Brain microvascular endothelial cell (primary cell): ENCODE measurements at regions not wholly inside any gene's neighbourhood (a gene's known extent, or its start where the extent isn't known, plus 50 kb on each side); places are given as distances from the start of the nearest gene placed in this dataset.
A peak's percentile ranks its signal among the peaks of the same experiment; 100 is the strongest.

Source experiments
- DNase-seq: peaks from one replicate; pipeline ENCODE4 v3.0.0-alpha.2; 2020
- H3K27ac ChIP-seq: fragments of 250-450 bp; sonication (Bioruptor Pico); 2 replicates; pipeline ENCODE4 v1.5.1; 2020; ENCODE audit warnings: mild to moderate bottlenecking, moderate library complexity
- H3K27me3 ChIP-seq: fragments of 250-450 bp; sonication (Bioruptor Pico); replicated peaks from 2 replicates; pipeline ENCODE4 v1.5.1; 2020; ENCODE audit warnings: mild to moderate bottlenecking
- H3K36me3 ChIP-seq: fragments of 250-450 bp; sonication (Bioruptor Pico); replicated peaks from 2 replicates; pipeline ENCODE4 v1.5.1; 2020; ENCODE audit warnings: mild to moderate bottlenecking
- H3K4me3 ChIP-seq: 2 replicates; pipeline ENCODE4 v1.5.1; 2011; ENCODE audit warnings: low read depth, mild to moderate bottlenecking, control low read depth, low read length, moderate library complexity
- in situ Hi-C: cut with HindIII; loops from 2 replicates; pipeline ENCODE4 v1.10.0; 2017; ENCODE audit warnings: low sequenced_read_pairs, low pct_ligation_motif_present
- TF ChIP-seq, protein P1 (sequence below): IDR thresholded peaks from 2 replicates; pipeline ENCODE4 v1.5.1; 2011; ENCODE audit warnings: low read depth, mild to moderate bottlenecking, moderate library complexity, low read length, control low read depth, inconsistent platforms; ENCODE audit errors: missing control alignments

DNA sequence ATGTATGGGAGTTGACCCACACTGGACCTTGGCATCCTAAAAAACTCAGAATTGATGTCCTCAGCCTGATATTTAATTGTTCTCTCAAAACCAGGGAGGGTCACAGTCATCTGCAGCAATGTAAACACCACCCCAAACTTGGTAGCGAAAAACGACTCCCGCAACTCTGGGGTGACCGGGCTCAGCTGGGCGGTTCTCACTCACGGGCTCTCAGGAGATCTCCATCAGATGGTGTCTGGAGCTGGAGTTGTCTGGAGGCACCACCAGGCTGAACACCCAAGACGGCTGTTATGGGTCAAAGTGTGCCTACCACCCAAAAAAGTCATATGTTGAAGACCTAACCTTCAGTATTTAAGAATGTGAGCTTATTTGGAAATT is 50.9 kb upstream of the NXT1 start:
- TF ChIP-seq, protein P1, sequence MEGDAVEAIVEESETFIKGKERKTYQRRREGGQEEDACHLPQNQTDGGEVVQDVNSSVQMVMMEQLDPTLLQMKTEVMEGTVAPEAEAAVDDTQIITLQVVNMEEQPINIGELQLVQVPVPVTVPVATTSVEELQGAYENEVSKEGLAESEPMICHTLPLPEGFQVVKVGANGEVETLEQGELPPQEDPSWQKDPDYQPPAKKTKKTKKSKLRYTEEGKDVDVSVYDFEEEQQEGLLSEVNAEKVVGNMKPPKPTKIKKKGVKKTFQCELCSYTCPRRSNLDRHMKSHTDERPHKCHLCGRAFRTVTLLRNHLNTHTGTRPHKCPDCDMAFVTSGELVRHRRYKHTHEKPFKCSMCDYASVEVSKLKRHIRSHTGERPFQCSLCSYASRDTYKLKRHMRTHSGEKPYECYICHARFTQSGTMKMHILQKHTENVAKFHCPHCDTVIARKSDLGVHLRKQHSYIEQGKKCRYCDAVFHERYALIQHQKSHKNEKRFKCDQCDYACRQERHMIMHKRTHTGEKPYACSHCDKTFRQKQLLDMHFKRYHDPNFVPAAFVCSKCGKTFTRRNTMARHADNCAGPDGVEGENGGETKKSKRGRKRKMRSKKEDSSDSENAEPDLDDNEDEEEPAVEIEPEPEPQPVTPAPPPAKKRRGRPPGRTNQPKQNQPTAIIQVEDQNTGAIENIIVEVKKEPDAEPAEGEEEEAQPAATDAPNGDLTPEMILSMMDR = no peak
- no peak overlapping the region for H3K4me3 ChIP-seq
- in situ Hi-C loops = no loop called here
- no peak overlapping the region for H3K27ac ChIP-seq
- H3K36me3 ChIP-seq = no peaks in the 10 kb centered on the region
- no peak for DNase-seq
- H3K27me3 ChIP-seq = no peaks in the 10 kb centered on the region

DNA sequence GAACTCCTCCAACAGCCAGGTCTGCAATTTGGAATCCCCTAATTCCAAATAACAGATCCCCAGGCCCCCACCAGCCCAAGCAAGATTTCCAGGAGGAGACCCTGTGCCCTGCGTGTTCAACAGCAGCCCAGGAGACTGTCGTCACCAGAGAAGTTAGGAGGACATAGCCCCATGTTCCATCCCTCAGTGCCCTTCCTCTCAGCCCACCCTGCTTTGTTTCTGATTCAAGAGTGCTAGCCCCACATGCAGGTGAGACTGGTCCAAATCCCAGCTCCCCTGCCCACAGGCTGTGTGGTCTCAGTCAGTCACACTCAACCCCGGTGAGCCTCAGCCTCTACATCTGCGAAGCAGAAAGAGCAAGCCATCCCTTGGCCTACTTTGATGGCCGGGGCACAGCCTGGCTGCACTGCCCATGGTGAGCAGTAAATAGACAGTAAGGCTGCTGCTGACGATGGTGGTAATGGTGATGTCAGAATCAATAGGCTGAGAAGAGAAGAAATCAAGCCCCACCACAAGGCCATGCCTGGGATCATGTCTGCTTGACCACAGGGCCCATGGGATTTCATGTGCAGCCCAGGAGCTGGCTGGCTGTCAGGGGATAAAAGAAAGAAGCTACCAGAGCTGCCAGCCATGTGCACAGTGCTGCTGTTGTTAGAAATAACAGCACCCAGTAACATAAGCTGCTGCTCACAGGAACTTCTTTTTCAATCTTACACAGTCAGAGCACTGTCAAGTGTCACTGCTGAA is 51.5 kb upstream of the NXT1 start:
- no peaks in the 10 kb centered on the region for H3K27me3 ChIP-seq
- in situ Hi-C loops = no loop called here
- TF ChIP-seq, protein P1 = no peak
- DNase-seq = peak; percentile 20
- no peak overlapping the region for H3K4me3 ChIP-seq
- no peaks in the 10 kb centered on the region for H3K36me3 ChIP-seq
- H3K27ac ChIP-seq = no peak overlapping the region

DNA sequence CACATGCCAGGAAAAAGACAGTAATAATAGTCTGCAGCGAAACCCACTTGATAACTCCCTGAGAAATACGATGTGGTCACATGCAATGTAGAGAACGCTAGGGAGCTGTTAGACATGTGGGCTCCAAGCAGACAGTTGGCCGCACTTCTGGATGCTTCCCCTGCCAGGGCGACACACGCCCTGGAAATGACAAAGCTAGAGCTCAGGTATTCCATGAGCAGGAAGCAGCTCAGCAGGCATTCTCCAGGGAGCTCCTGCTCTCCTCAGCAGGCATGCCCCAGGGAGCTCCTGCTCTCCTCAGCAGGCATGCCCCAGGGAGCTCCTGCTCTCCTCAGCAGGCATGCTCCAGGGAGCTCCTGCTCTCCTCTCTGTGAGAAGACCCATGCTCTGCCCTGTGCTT is 52.4 kb upstream of the NXT1 start:
- no peaks in the 10 kb centered on the region for H3K36me3 ChIP-seq
- no peak overlapping the region for H3K4me3 ChIP-seq
- in situ Hi-C loops = no loop called here
- TF ChIP-seq, protein P1 = no peak
- no peak for DNase-seq
- H3K27ac ChIP-seq = no peak overlapping the region
- H3K27me3 ChIP-seq = no peaks in the 10 kb centered on the region

DNA sequence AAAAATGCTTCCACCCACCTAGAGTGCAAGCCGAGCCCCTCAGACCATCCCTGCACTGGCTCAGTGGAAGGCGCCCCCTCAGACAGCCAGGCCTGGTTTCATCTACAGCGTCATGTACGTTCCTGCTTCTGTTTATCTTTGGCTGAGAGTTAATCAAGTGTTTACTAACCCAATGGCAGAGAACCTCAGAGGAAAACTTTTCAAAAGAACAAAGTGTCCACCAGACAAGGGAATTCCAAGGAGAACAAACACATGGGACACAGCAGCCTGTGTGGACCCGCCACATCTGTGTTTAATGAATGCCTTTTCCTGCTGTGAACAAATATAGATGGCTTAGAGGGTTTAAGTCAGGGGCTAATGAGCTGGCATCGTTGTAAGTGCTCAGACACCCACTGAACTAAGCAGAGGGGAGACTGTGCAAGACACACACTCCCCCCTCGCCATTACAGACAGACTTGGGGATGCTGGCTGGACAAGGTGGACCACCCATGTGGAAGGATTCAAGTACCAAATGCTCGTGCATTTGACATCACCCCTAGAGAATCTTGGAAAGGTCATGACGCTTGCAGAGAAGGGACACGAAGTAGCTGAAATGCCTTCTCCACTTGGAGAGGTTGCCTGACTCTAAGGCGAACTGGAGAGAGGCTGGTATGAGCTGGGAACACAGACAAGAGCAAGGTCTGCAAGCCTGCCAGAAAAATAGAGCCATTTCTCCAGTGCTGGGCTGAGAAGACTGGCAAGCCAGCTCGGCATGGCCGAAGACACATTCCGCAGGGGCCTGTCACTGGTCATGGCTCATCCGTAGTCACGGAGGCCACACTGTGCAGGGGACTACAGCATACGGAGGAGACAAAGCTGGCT is 53.5 kb upstream of the NXT1 start:
- H3K27me3 ChIP-seq = no peaks in the 10 kb centered on the region
- TF ChIP-seq, protein P1 = no peak
- no peak overlapping the region for H3K4me3 ChIP-seq
- in situ Hi-C loops = no loop called here
- no peak for DNase-seq
- no peak overlapping the region for H3K27ac ChIP-seq
- no peaks in the 10 kb centered on the region for H3K36me3 ChIP-seq

DNA sequence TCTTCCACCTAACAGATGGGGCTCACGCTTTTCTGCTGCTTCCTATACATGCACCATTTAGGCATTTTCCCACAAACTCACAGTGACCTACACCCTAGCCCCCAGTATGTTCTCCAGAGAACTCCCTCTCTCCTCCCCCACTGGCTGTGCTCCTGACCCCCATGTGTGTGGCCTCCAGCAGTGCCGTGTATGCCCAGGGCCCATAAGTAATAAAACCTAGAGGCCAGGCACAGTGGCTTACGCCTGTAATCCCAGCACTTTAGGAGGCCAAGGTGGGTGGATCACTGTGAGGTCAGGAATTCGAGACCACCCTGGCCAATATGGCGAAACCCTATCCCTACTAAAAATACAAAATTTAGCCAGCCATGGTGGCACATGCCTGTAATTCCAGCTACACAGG is 54.7 kb upstream of the NXT1 start:
- no peaks in the 10 kb centered on the region for H3K27me3 ChIP-seq
- no peak overlapping the region for H3K4me3 ChIP-seq
- DNase-seq = no peak
- no peak overlapping the region for H3K27ac ChIP-seq
- H3K36me3 ChIP-seq = no peaks in the 10 kb centered on the region
- TF ChIP-seq, protein P1 = no peak
- in situ Hi-C loops = no loop called here
